Right lobe of liver (tissue), 6 donors: ENCODE measurements at regions not wholly inside any gene's neighbourhood (a gene's known extent, or its start where the extent isn't known, plus 50 kb on each side); places are given as distances from the start of the nearest gene placed in this dataset.
"Not testable (repeated sequence)": the region's sequence is repeated elsewhere in the genome, so short reads cannot be mapped to it uniquely, and the experiment has no call there.

Experiments
- ATAC-seq, 4 donors: fragments of 200-7000 bp; cut with Tn5 transposase; one replicate each; pipeline ENCODE4 v1.9.1; 2020; ENCODE audit warnings: mild to moderate bottlenecking in 4 of 4, moderate library complexity in 4 of 4
- DNase-seq, 3 donors: peaks; one replicate each; pipeline ENCODE4 v3.0.0-alpha.2; 2020
- H3K27ac ChIP-seq, 3 donors: fragments of 200-600 bp; one replicate each; pipeline ENCODE4 v1.8.0; 2022
- H3K27me3 ChIP-seq, 2 donors: fragments of 200-600 bp; one replicate each; pipeline ENCODE4 v1.8.0; 2022
- H3K36me3 ChIP-seq, 4 donors: fragments of 200-600 bp; sonication (generic) in 1 of 4; one replicate each; pipeline versions ENCODE4 v1.5.1 to v1.8.0; 2017 to 2022; ENCODE audit warnings: control low read depth in 1 of 4
- H3K4me1 ChIP-seq, 4 donors: fragments of 200-600 bp; sonication (generic) in 1 of 4; one replicate each; pipeline versions ENCODE4 v1.5.1 to v1.8.0; 2017 to 2022; ENCODE audit warnings: control low read depth in 1 of 4
- H3K4me3 ChIP-seq, 3 donors: fragments of 200-600 bp; one replicate each; pipeline ENCODE4 v1.8.0; 2022
- H3K9me3 ChIP-seq, 4 donors: fragments of 200-600 bp; sonication (generic) in 1 of 4; one replicate each; pipeline versions ENCODE4 v1.5.1 to v1.8.0; 2017 to 2022; ENCODE audit warnings: control low read depth in 1 of 4
- CTCF ChIP-seq, 4 donors: fragments of 200-600 bp in 3 of 4; fragments of 450-650 bp in 1 of 4; IDR thresholded peaks; one replicate each; pipeline versions ENCODE4 v1.5.1 to v1.8.0; 2016 to 2022; ENCODE audit warnings: antibody characterized with exemption in 4 of 4, mild to moderate bottlenecking in 2 of 4
- POLR2A ChIP-seq: fragments of 450-650 bp; IDR thresholded peaks from one replicate; pipeline ENCODE4 v1.6.1; 2017; ENCODE audit warnings: antibody characterized with exemption, mild to moderate bottlenecking
- WGBS: methylation state at CpG from one replicate; pipeline ENCODE4 v1.1.6; 2018; ENCODE audit warnings: low coverage, low lambda C conversion rate; ENCODE audit not compliant: insufficient coverage; ENCODE audit errors: missing lambda C conversion rate; 5-methylcytosine and 5-hydroxymethylcytosine counted together
- intact Hi-C, 2 donors: fragments of 100-400 bp; cut with DNase I; formaldehyde crosslinking; loops; one replicate each; pipeline versions ENCODE4 v1.11.2 to v1.14.1; 2022
- donor health status: DM: no; HTN: yes; CAD: no.
- donor health status: DM: no; HTN: no; CAD: no.
- donor health status: DM: no; HTN: no; CAD: no.
- donor health status: DM: no; HTN: yes; CAD: no.
- donor health status: DM: no; HTN: yes; CAD: no.

DNA sequence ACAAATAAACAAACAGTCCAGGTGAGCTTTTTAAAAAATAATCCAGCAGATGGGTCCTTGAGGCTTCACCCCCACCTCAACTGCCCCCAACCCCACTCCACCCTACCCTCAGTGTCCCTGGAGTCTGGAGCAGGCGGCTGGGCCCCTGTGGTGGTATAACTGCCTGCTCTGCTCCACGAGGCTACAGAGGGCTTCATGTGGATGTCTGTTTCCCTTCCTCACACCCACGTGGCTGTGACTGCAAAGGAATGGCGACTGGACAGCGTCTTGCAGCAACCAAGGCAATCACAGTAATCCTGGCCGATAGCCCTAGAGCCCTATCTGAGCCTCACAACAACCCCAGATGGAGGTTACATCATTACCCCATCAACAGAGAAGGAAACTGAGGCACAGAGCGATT lies 76.5 kb downstream of the SLC2A10 start:
- ATAC-seq: no peak
- WGBS: no CpG with 5 or more reads among the region's 7 CpGs
- DNase-seq: no peak
- Histone ChIP-seq H3K27ac (no peak overlapping the region), H3K4me1 (no peaks in the 10 kb centered on the region), H3K9me3 (no peaks in the 10 kb centered on the region), H3K27me3 (no peaks in the 10 kb centered on the region), H3K4me3 (no peak overlapping the region), H3K36me3 (no peaks in the 10 kb centered on the region)
- TF ChIP-seq CTCF (IDR thresholded peaks at IDR 0.05): no peak
- no peak for TF ChIP-seq POLR2A
- intact Hi-C loops: no loop called here

DNA sequence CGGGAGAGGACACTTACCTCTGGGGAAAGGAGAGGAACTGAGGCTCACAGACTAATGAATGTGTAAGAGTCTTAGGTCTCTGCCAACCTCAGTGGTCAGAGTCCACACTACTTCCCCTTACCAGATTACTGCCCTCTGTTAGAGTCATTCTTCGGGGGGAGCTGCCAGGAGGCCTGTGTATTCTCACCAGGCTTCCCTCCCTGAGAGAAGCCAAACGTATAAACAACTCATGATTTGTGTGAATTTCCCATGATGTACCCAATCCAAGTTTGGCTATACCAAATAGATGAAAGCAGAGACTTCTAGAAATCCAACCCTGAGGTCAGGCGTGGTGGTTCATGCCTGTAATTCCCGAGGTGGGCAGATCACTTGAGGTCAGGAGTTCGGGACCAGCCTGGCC lies 77.1 kb downstream of the SLC2A10 start:
- no peak for DNase-seq
- Histone ChIP-seq H3K27me3 (no peaks in the 10 kb centered on the region), H3K9me3 (no peaks in the 10 kb centered on the region), H3K27ac (no peak overlapping the region), H3K4me1 (no peaks in the 10 kb centered on the region), H3K36me3 (no peaks in the 10 kb centered on the region), H3K4me3 (no peak overlapping the region)
- 54% methylated on average over 6 of the region's 6 CpGs for WGBS
- no peak for TF ChIP-seq POLR2A
- no peak for TF ChIP-seq CTCF (IDR thresholded peaks at IDR 0.05)
- intact Hi-C loops: no loop called here
- no peak for ATAC-seq

DNA sequence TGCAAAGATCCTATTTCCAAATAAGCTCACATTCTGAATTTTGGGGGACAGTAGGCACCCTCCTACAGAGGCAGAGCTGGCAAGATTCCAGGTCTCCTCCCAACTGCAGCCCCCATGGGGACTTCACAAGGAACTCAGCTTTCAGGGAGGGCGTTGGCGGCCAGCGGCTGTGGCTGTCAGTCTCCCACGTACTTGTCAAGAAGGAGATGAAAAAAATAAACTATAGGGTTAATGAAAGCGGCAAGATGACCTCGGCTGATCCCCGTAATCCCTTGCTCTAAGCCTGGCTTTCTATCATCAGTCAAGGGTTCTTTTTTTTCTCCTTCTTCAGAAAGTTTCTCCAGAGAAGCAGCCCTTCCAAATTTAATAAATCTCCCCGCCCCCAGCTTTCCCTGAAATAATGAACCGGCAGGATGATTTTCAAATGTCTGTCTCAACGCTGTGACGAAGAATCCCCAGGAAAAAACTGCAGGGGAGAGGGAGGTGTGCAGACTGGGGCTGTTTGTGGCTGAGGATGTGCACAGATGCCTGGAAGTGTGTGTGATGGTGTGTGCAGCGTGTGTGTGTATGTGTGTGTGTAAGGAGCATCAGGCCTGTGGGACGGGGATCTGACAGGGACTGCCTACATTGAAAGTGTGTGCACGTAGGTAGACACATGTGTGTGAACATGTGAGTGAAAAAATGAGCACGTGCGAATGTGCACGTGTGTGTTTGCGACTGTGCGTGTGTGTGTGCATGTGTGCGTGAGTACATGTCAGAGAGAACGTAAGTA lies 78.7 kb downstream of the SLC2A10 start:
- ATAC-seq: no peak
- TF ChIP-seq POLR2A (no peak), CTCF (IDR thresholded peaks at IDR 0.05) (no peak)
- Histone ChIP-seq H3K36me3 (no peaks in the 10 kb centered on the region), H3K27me3 (no peaks in the 10 kb centered on the region), H3K9me3 (no peaks in the 10 kb centered on the region), H3K4me3 (no peak overlapping the region), H3K27ac (no peak overlapping the region), H3K4me1 (no peaks in the 10 kb centered on the region)
- no peak for DNase-seq
- WGBS: 62% methylated on average over 19 of the region's 21 CpGs
- intact Hi-C loops: no loop called here

- WGBS: 71% methylated on average over 5 of the region's 5 CpGs
- intact Hi-C loops, ATAC-seq, H3K4me1 ChIP-seq, H3K27me3 ChIP-seq, DNase-seq, H3K27ac ChIP-seq, H3K4me3 ChIP-seq, H3K9me3 ChIP-seq, H3K36me3 ChIP-seq: not testable (repeated sequence)
Measured at GRCh38 chr20:46788763-46789091, 79.3 kb downstream of the SLC2A10 start.

- intact Hi-C loops: no loop called here
- Histone ChIP-seq H3K9me3 (no peaks in the 10 kb centered on the region), H3K36me3 (no peaks in the 10 kb centered on the region), H3K4me3 (no peak overlapping the region), H3K27me3 (no peaks in the 10 kb centered on the region), H3K4me1 (no peaks in the 10 kb centered on the region), H3K27ac (no peak overlapping the region)
- TF ChIP-seq POLR2A (no peak), CTCF (IDR thresholded peaks at IDR 0.05) (no peak)
- ATAC-seq: no peak
- no peak for DNase-seq
- 72% methylated on average over 12 of the region's 13 CpGs for WGBS
Measured at GRCh38 chr20:46789339-46790028, 80.0 kb downstream of the SLC2A10 start.
